GM03348 (cell line): ENCODE measurements at regions not wholly inside any gene's neighbourhood (a gene's known extent, or its start where the extent isn't known, plus 50 kb on each side); places are given as distances from the start of the nearest gene placed in this dataset.
A peak's percentile ranks its signal among the peaks of the same experiment; 100 is the strongest.
"Not testable (repeated sequence)": the region's sequence is repeated elsewhere in the genome, so short reads cannot be mapped to it uniquely, and the experiment has no call there.

Experiments used
- DNase-seq: peaks from one replicate; pipeline ENCODE4 v3.0.0; 2012; ENCODE audit warnings: low spot score

DNA sequence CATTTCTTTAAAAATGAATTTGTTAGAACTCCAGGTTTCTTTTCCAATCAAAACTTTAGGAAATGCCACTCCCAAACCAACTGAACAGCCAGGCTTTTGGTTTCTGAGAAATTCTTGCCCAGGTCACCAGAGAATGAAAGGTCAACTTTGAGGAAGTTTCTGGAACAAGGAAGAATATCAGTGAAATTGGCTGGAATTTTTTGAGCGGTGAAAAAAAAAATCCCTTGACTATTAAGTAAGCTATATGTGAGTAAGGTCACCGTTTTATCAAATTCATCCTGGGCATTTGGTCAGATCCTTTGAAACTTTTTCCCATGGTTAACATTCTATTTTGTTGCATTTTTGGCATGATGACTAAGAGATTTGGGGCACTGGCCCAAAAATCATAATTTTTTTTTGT lies 469.3 kb downstream of the LTN1 start:
- DNase-seq = no peak

DNA sequence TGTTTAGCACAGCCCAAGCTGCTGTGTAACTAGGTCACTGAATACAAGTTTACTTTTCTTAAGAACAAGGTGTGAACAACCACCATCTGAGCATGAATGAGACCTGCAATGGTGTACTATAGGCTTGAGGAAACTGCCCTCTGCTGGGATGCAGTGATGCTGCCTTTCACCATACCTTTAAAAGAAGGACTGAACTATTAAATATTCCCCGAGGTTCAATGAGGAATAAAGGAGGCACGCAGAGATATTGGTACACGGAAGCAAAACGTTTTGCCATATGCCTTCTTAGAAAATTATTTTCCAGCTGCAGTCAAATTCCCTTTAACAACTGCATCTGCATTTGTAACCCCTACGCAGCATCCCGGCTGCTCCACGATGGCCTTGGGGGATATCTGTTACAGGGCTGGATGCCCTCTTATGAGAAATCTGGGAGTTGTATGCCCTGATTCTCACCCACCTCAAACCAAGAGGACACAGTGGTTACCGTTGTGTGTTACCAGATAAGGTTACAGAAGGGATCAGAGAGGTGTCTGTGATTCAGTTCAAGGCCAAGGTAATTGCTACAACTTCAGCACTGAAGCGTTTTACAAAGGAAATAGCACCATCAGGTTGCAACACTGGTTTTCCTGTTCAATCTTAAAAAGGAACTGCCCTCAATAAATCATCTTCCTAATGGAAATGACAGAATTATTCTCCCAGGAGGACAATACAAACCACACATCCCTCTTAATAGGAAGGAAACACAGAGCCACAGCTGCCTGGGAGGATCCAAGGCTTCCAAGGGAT lies 470.5 kb downstream of the LTN1 start:
- DNase-seq = peak; percentile 39

DNA sequence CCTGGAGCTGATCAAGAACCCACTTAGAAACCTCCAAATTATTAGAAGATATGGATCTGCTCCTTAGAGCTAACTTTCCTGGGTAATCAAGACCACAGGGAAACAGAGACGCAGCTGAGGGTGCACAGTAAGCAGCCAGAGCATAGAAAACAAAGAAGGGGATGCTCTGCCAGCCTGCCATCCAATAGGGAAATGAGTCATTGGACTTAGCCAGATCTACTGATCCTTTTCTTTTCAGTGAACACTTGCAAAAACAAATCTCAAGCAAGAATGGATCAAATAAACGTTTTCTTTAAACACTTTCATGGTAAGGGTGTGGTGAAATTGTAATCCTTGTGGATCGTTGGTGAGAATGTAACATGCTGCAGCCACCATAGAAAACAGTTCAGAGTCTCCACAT lies 474.0 kb downstream of the LTN1 start:
- DNase-seq = no peak

DNA sequence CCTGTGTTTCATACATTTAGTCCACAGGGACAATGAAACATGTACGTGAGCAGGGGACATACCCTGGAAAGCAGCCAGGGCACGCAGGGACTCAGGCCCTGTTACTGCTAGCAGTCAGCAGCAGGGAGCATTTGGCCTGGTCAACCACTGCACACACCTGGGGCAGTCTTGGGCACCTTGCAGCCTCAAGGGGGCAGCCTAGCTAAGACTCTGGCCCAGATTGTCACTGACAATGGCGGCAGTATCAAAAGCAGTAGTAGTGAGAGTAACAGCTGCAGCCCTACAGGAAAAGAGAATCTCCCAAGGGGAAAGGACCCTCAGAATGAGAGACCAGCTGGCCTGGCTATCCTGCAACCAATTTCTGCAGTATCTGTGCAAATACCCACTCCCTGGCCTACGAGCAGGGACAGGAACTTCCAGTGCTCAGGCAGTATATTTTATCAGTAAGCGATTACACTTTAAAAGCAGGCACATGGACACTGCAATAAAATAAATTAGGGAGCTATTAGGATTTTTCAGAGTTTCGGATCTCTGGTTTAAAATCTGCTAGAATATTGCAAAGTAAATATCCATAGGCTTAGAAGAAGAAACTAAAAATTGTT lies 475.6 kb downstream of the LTN1 start:
- no peak for DNase-seq

DNA sequence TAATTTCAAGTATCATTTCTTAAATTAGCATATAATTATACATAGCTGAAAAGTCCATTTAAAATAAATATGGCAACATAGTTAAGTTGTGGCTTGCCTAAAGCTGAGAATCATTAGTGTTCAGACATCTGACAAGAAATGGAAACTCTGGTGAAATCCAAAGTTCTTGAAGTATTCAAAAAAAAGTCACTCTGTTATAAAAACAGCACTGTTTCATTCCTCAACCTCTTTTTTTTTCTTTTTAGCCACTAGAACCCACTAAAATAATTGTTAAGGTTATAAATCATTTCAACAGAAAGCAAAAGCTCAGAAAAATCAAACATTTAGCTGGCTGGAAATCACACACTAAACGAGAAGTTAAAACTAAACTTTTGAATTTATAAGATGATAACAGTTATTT lies 476.7 kb downstream of the LTN1 start:
- peak; percentile 11 for DNase-seq

DNA sequence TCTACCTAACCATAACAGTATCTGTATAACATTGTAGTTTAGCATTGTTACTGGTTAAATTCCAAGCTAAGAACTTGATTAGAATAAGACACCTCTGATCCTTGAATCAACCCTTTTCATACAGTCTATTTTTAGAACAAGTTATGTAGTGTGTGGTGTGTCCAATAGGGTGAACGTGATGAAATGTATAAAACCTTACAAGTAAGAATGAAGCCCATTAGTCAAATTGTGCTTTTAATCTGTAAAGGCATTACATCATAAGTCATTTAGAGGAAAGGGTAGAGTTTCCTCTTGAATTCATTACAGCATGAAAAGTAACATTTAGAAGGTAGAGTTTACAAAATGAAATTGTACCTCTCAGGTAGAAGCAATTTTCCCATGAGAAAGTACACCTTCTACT lies 479.2 kb downstream of the LTN1 start:
- no peak for DNase-seq

DNA sequence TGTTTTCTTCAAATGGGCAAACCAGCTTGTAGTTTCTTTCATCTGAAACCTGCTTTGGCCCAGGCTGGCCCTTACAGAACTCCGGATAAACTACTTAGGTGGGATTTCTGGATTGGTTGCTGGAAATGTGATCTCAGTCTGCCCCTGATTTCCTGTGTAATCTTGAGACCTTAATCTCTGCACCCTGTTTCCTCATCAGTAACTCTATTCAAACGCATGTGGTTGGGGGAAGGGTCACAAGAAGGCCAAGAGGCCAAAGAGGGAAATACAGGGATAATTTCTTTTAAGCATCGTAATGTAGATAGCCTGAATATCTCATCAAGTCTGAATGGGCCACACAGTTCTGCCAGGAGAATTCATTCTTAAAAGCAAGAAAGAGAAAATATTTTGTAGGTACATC lies 483.6 kb downstream of the LTN1 start:
- no peak for DNase-seq

DNA sequence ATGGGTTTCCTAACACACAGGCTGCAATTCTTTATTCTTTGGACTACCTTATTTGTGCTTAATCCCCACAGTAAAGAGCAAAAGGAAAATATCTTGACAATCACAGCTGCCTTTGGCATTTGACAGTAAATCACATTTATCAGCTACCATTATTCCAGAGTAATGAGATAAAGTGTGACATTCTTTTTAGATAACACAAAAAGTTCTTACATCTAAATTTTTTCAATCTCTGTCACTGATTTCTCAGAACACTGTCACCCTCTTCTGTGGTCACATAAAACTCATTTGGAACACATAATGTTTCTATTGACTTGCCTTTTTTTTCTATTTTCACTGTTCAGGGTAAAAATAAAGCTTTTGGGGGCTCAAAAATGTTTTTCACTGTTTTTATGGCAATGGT lies 484.6 kb downstream of the LTN1 start:
- DNase-seq = no peak

DNA sequence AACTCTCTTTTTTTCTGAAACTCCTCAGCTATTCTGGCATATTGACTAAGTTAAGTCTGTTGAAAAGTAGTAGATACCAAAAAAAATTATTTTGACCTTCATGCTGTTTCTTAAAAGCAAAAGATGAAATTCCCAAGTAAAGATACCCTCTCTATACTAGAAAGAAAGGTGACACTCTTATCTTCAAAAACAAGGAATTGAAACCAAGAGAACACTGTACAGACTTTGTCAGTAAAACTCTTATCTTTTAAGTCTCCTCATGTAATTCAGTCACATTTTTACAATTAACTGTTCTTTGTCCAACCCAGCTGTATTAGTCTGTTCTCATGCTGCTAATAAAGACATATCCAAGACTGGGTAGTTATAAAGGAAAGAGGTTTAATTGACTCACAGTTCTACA lies 496.2 kb downstream of the LTN1 start:
- DNase-seq = no peak

DNA sequence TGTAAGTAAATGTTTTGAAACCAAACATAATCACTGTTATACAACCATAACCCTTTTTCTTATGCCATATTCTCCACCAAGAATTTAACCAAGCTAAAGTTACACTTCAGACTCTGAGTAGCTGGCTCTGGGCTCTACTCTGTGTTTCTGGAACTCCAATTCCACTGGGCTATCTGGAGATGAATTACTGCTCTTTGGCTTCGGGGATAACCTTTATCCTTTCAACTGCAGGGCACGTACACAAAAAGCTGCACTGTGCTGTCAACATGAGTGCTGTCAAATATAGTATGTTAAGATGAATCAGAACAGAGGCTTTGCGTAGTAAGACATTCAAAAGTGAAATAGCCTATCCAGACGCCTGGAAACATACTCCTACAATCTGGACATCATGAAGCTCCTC lies 500.6 kb downstream of the LTN1 start:
- no peak for DNase-seq

DNA sequence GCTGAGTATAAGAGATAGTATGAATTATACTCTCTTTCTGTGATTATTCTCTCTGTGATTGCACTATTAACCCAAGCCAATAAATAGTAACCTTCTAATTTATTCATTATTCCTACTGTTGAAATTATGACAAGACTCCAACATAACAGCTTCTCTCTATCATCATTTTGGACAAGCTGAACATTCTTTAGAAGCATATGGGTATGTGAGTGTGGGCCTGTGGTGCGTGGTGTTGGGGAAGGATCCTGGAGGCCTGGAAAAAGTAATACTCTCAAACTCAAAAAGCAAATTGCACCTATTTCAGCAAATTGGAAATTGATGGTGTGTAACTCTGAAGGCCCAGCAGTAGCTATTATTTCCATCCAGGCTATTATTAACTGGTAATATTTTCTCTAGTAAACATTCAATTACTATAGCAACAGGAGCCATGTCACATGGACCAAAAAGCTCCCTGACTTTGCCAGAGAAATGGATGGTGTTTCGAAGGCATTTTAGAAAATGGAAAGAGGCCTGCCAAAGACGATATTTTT lies 502.8 kb downstream of the LTN1 start:
- DNase-seq = peak; percentile 21

DNA sequence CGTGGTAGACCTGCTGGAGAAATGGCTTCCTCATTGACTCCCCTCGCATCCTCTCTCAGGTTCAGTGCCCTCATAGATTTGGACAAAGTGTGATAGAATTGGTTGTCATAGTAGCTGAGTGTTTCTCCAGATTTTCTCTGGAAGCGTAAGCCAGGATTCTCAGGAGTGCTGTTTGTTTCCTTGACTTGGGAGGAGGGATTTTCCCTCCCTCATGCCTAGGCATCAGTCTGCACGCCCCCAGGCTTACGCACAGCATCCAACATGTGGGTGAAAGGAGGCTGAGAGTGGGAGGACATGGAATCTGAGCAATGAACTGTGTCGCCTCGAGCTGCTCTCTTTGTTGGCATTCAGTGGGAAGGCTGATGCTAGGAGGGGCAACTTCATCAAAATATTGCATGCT lies 503.5 kb downstream of the LTN1 start:
- peak; percentile 5 for DNase-seq

DNA sequence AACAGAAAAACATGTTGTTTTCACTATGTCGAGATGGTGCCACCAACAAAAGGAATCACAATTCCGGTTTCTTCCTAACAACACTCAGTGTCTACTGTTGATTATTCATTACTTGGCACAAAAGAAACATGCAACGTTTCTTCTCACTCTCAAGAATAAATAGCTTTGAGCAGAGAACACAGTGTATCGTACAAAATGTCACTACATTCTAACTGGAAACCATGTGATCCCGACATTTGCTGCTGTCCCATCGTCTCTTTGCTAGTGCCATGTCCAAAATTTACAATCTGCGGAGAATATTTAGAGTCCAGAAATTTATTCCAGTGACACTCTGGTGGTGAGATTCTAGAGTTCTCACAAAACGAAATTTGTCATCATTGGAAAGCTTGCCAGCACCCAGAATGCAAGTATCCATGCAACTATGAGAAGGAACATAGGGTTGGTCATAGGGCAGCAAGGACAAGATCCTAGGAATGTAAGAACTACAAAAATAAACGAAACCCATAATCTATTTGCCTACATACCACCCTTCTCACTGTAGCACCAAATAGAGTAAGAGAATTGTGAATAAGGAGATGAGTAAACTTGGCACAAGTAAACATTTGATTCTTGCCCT lies 505.1 kb downstream of the LTN1 start:
- no peak for DNase-seq

DNA sequence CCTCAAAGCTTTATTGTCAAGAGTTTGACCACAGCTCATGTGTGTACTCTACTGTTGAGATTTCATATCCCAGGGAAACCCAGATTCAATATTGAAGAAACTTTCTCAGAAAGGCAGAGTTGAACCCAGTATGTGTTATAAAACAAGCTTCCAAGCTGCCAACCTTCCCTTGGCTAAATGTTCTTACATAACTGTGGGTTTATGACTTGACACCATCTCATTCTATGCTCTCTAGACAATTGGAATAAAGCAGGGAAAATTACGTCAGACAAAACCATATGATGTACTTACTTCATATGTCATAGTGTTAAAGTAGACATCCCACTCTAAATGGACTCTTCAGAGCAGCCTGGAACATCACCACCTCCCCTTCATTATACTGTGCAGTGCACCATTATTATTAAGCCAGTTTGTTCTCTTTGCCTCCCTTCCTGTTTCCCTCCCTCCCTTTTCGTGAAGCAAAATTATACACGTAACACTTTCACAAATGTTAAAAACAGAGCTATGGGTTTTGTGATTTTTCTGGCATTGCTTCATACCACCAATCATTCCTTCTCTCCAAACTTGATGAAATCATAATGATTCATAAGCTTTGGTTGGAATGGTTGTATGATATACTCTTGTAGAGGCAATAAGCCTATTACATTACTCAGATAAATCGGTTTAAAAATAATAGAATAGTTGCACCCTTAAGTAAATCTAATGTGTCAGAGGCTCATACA lies 507.2 kb downstream of the LTN1 start:
- peak; percentile 61 for DNase-seq

DNA sequence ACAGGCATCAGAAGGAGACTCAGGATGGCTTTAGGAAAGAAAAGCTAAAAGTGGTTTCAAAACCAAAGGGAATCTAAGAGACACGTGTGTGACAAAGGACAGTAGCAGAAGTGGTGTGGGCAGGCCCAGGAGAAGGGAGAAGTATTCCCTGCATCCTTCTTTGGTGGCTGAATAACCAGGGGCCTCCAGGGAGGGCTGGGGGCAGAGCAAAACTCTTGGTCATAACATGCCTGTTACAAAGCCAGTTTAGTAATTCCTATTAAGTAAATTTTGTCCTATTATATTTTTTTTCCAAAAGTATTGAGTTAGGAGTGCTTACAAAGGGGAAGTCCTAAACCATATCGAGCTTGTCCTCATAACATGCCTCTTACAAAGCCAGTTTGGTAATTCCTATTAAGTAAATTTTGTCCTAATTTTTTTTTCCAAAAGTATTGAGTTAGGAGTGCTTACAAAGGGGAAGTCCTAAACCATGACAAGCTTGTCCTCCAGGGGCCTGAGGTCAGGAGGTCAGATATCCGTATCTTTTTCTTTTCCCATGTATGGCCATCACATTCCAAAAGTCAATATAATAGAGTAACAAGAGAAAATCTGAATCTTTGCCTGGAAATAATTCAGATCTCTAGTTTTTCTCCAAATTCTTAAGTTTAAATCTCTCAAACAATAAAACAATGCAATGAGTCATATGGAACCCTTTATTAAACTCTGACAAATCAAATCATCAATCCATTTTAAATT lies 509.2 kb downstream of the LTN1 start:
- no peak for DNase-seq

DNA sequence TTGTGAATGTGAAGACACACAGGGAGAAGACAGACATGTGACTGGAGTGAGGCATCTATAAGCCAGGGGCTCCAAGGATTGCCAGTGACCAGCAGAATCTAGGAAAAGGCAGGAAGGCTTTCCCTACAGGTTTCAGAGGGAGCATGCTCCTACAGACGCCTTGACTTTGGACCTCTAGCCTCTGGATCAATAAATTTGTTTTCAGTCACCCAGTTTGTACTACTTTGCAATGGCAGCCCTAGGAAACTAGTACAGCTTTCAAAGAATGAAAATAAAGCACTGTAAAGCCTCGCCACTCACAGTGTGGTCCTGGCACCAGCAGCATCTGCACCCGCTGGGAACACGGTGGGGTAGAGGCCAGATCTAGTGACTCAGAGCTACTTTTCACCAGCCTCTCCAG lies 510.0 kb downstream of the LTN1 start:
- DNase-seq = no peak

DNA sequence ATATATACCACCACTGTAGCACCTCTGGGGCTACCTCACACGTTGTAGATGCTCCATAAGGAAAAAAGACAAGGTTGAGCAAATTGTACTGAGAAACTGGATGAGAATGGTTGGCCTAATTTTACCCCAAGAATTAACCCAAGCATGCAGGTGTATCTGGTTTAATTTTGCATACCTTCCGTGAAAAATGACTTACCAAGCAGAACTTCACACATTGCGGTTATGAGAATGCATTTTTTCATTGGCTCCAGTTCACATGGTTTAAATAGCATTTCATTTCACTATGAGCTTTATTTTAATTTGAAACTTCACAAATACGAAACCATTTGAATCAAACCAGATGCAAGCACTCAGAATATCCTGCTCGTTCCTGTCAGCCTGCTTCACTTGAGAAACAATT lies 512.2 kb downstream of the LTN1 start:
- DNase-seq = no peak

DNA sequence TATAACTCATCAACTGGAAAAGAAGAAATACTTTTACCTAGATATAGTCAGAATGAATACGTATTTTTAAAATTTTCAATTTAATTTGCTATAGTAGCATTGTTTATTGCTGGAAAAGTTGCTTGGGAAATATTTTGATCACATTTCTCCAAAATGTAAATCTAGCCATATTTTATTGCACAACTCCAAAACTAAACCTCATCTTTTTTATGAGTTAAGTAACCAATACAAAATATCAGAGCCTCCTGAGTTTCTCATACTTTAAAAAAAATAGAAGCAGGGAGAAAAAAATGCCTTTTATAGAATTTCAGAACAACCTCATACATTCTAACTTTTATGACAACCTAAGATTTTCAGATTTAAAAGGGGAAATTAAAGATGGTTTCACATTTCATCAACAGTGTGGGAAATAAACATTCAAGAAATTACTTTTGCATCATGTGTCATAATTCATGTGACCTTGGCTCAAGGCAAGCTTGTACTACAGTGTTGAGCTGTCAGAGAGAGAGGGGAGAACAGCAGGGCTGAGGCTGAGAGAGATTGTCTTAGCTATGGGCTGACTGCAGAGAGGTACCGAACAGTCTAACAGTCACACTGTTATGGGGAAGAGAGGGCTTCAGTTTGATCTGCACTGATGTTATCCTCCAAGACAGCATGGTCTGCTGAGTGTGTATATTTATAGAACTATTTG lies 519.0 kb downstream of the LTN1 start:
- DNase-seq = no peak

DNA sequence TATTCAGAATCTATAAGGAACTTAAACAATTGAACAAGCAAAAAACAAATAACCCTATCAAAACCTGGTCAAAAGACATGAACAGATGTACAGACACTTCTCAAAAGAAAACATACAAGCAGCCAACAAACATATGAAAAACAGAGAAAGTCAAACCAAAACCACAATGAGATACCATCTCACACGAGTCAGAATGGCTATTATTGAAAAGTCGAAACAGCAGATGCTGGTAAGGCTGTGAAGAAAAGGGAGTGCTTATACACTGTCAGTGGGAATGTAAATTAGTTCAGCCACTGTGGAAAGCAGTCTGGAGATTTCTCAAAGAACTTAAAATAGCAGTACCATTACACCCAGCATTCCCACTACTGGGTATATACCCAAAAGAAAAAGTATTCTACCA lies 520.1 kb downstream of the LTN1 start:
- not testable (repeated sequence) for DNase-seq

DNA sequence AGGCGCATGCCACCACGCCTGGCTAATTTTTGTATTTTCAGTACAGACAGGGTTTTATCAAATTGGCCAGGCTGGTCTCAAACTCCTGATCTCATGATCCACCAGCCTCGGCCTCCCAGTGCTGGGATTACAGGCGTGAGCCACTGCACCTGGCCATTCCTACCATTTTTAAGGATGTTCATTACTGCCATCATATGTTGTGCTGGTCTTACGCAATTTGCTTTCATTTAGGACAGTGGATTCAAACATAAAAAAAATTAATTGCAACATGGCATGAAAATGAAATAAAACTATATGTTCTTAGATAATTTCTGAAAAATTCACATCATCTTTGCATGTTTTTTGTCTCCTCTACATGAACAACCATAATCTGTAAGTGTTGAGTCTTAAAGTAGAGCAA lies 527.7 kb downstream of the LTN1 start:
- DNase-seq = no peak

DNA sequence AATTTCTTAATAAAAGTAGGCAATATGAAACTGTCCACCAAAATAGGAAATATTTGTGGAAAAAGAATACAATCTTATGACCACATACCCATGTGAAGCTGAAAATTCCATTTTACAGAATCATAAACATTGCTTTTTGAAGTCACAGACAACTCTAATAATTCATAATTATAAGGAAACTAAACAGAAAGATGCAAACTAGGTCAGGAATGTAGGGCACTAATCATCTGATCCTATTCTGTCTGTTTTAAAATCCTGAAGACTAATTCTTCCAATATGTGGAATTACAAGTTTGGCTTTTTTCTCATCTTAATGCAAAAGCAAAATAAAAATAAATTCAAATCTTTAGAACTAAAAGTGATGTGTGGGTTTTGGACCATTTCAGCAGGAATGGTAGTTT lies 528.6 kb downstream of the LTN1 start:
- DNase-seq = peak; percentile 42
